ENCODE measurements at regions not wholly inside any gene's neighbourhood (a gene's known extent, or its start where the extent isn't known, plus 50 kb on each side); places are given as distances from the start of the nearest gene placed in this dataset.
"Not testable (repeated sequence)": the region's sequence is repeated elsewhere in the genome, so short reads cannot be mapped to it uniquely, and the experiment has no call there.

DNA sequence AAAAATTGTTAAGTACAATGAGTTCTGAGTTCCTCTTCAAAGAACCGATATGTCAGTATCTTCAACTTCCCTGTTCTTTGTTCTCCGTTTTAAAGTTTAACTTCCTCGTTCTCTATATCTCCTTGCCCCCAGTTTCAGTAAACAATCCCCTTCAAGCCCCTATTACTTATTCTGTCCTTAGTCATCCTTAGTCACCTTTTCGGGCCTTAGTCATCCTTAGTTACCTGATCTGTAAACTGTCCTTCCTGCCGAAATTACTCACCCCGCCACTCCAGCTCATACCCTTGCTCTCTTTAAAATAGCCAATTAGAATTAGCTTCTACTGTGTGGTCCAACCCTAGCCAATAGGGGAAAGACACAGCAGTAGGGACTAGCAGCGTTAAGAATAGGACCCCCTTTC lies 1165.6 kb downstream of the NSUN3 start:
- WGBS, 2 donors: 94 to 96% methylated on average over 7 of the region's 7 CpGs
- intact Hi-C loops (cut with DNase I): no loop called here
- no peak overlapping the region for H3K4me3 ChIP-seq (replicated peaks in 1 of 3)

DNA sequence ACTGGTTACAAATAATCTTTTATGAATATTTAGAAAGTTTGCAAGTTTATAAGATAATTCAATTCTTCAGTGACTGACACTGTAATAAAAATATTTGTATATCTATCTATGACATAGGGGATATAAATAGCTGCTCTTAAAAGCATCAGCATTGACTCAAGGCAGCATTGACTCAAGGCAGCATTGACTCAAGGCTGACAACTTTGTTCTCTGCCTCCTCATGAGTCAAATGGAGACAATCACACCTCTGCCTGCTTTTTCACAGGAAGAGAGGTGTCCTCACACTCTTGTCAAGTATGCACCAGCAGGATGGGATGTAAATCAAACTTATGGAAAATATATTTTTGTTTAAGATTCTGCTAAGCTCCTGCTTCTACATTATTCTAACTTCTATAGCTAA lies 1173.1 kb downstream of the NSUN3 start:
- H3K27ac ChIP-seq: no peak overlapping the region
- TF ChIP-seq, protein P1, sequence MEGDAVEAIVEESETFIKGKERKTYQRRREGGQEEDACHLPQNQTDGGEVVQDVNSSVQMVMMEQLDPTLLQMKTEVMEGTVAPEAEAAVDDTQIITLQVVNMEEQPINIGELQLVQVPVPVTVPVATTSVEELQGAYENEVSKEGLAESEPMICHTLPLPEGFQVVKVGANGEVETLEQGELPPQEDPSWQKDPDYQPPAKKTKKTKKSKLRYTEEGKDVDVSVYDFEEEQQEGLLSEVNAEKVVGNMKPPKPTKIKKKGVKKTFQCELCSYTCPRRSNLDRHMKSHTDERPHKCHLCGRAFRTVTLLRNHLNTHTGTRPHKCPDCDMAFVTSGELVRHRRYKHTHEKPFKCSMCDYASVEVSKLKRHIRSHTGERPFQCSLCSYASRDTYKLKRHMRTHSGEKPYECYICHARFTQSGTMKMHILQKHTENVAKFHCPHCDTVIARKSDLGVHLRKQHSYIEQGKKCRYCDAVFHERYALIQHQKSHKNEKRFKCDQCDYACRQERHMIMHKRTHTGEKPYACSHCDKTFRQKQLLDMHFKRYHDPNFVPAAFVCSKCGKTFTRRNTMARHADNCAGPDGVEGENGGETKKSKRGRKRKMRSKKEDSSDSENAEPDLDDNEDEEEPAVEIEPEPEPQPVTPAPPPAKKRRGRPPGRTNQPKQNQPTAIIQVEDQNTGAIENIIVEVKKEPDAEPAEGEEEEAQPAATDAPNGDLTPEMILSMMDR (IDR thresholded peaks at IDR 0.05): no peak
- TF ChIP-seq POLR2A (IDR thresholded peaks at IDR 0.05): no peak
- intact Hi-C loops (cut with DNase I): no loop called here
- no peaks in the 10 kb centered on the region for H3K36me3 ChIP-seq
- DNase-seq: no peak
- no peaks in the 10 kb centered on the region for H3K27me3 ChIP-seq
- H3K4me3 ChIP-seq (replicated peaks in 1 of 3): no peak overlapping the region
- H3K9me3 ChIP-seq: no peaks in the 10 kb centered on the region
- H3K4me1 ChIP-seq: no peaks in the 10 kb centered on the region

More for the DNA sequence above, 1165.6 kb downstream of the NSUN3 start:
- no peaks in the 10 kb centered on the region for H3K27me3 ChIP-seq
- no peak overlapping the region for H3K27ac ChIP-seq
- H3K36me3 ChIP-seq: no peaks in the 10 kb centered on the region
- no peaks in the 10 kb centered on the region for H3K4me1 ChIP-seq
- no peak for DNase-seq
- TF ChIP-seq POLR2A (IDR thresholded peaks at IDR 0.05): no peak
- TF ChIP-seq, protein P1 (IDR thresholded peaks at IDR 0.05): no peak
- H3K9me3 ChIP-seq: no peaks in the 10 kb centered on the region

DNA sequence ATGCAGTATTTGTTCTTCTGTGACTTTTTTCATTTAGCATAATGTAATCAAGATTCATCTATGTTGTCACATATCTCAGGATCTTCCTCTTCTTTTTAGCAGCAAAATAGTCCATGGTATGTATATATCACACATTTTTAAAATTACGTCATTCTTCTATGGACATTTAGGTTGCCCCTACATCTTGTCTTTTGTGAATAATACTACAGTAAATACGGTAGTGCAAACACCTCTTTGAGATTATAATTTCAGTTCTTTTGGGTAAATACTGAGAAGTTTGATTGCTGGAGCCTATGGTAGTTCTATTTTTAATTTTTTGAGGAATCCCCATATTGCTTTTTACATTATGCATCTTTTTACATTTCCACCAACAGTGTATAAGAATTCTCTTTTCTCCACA lies 1174.9 kb downstream of the NSUN3 start:
- Histone ChIP-seq H3K4me3 (replicated peaks in 1 of 3) (no peak overlapping the region), H3K36me3 (no peaks in the 10 kb centered on the region), H3K27ac (no peak overlapping the region), H3K4me1 (no peaks in the 10 kb centered on the region), H3K27me3 (no peaks in the 10 kb centered on the region), H3K9me3 (no peaks in the 10 kb centered on the region)
- 47 to 93% methylated on average over 1 to 2 of the region's 2 CpGs for WGBS, 2 donors
- intact Hi-C loops (cut with DNase I): no loop called here
- DNase-seq: no peak
- TF ChIP-seq POLR2A (IDR thresholded peaks at IDR 0.05): no peak
- TF ChIP-seq, protein P1 (IDR thresholded peaks at IDR 0.05): no peak

DNA sequence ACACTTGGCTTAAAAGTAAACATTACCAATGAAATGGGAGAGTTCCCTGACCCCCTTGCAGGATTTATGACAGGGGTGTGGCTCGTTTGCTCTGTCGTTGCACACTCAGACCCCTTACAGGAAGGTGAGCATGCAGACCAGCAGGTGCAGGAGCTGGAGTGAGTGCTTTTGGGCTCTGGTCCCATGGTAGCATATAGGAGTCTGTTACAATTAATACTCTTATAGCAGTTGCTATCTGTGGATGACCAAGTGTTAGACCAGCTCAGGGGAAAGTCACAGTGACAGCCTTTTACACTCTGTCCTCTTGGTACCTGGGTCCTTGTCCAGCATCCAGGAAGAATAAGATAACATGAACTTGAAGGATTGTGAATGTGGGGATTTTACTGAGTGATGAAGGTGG lies 1177.5 kb downstream of the NSUN3 start:
- H3K9me3 ChIP-seq: no peaks in the 10 kb centered on the region
- intact Hi-C loops (cut with DNase I): no loop called here
- H3K27me3 ChIP-seq: no peaks in the 10 kb centered on the region
- no peak overlapping the region for H3K4me3 ChIP-seq (replicated peaks in 1 of 3)
- no peak for DNase-seq
- no peaks in the 10 kb centered on the region for H3K36me3 ChIP-seq
- no peak for TF ChIP-seq POLR2A (IDR thresholded peaks at IDR 0.05)
- TF ChIP-seq, protein P1 (IDR thresholded peaks at IDR 0.05): no peak
- H3K4me1 ChIP-seq: no peaks in the 10 kb centered on the region
- 78 to 87% methylated on average over 2 of the region's 2 CpGs for WGBS, 2 donors
- no peak overlapping the region for H3K27ac ChIP-seq

DNA sequence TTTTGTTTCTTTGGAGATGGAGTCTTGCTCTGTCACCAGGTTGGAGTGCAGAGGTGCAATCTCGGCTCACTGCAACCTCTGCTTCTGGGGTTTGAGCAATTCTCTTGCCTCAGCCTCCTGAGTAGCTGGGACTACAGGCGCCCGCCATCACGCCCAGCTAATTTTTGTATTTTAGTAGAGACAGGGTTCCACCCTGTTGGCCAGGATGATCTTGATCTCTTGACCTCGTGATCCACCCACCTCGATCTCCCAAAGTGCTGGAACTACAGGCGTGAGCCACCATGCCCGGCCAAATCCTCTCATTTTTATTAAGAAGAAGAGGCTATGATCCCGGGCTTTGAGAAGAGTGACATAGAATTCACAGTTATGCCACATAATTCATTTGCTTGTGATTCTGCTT lies 1178.4 kb downstream of the NSUN3 start:
- H3K9me3 ChIP-seq; intact Hi-C loops (cut with DNase I); H3K27ac ChIP-seq; H3K4me3 ChIP-seq (replicated peaks in 1 of 3); H3K27me3 ChIP-seq; H3K36me3 ChIP-seq; H3K4me1 ChIP-seq; DNase-seq: not testable (repeated sequence)
- 89 to 91% methylated on average over 9 of the region's 9 CpGs for WGBS, 2 donors

DNA sequence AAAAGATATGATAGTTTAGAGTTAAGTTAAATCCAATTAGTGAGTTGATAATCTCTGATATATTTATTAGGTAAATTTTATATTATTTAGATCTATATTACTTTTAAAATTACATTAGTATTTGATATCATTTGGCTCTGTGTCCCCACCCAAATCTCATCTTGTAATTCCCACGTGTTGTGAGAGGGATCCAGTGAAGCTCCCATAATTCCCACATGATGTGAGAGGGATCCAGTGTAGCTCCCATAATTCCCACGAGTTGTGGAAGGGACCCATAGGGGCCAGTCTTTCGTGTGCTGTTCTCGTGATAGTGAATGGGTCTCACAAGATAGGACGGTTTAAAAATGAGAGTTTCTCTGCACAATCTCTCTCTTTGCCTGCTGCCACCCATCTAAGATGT lies 1183.6 kb downstream of the NSUN3 start:
- H3K4me3 ChIP-seq (replicated peaks in 1 of 3): no peak overlapping the region
- no peaks in the 10 kb centered on the region for H3K27me3 ChIP-seq
- no peaks in the 10 kb centered on the region for H3K9me3 ChIP-seq
- no peaks in the 10 kb centered on the region for H3K4me1 ChIP-seq
- no peak for TF ChIP-seq POLR2A (IDR thresholded peaks at IDR 0.05)
- TF ChIP-seq, protein P1 (IDR thresholded peaks at IDR 0.05): no peak
- 90 to 92% methylated on average over 5 of the region's 5 CpGs for WGBS, 2 donors
- no peaks in the 10 kb centered on the region for H3K36me3 ChIP-seq
- intact Hi-C loops (cut with DNase I): no loop called here
- DNase-seq: no peak
- H3K27ac ChIP-seq: no peak overlapping the region
